GM19238 (cell line): ENCODE measurements at regions not wholly inside any gene's neighbourhood (a gene's known extent, or its start where the extent isn't known, plus 50 kb on each side); places are given as distances from the start of the nearest gene placed in this dataset.
"Not testable (repeated sequence)": the region's sequence is repeated elsewhere in the genome, so short reads cannot be mapped to it uniquely, and the experiment has no call there.

Source experiments
- DNase-seq: peaks from one replicate; pipeline ENCODE4 v3.0.0; 2011; ENCODE audit warnings: low spot score; ENCODE audit not compliant: insufficient read length

DNA sequence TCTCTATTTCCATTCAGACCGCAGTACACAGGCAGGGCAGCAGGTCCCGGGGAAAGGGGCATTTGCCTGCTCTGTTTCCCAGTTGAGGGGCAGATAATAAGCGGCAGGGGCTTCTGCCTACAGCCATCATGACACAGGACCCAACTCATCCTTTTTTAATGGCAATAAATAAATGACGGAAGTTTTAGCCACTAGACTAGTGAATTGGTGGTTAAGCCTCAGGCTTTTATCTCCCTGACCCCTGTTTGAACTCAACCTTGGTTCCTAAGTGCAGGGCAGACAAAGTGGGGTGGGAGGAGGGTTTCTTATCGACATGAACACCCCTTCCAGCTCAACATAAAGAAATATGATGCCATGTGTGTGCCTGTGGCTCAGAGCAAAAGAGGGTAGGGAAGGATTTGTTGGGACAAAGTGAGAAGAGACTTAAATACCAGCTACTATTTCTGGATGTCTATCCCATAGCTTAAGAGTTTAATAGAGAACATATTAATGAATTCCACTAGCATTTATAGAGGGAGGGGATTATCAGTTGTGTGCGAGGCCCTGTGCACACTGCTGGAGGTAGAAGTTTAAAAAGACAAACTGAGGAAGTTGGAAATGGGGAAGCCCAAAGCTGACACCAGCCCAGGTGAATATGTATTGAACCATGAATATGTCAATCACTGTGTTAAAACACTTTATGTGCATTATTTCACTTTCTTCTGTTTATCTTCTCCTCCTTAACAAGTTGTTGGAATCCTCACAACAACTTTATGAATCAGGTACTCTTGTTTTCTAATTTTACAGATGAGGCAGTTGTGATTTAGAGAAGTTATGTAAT lies 939.4 kb downstream of the MCTP2 start:
- DNase-seq = no peak

DNA sequence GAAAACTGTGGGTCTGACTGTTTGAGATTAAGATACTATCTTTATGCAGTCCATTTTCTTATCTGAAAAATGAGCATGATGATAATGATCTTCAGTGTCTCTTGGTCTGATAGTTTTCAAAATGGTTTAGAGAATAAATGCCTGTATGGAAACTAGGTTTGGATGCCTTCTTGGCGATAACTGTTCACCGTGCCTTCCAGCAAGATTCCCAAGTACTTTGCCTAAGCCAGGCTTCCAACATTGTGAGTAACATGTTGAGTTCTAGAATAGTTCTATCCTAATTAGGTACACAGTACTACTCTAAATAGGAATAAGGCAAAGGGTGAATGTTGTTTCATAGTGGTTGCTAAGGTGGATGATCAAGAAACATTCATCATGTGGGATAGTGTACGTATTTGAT lies 940.2 kb downstream of the MCTP2 start:
- no peak for DNase-seq

DNA sequence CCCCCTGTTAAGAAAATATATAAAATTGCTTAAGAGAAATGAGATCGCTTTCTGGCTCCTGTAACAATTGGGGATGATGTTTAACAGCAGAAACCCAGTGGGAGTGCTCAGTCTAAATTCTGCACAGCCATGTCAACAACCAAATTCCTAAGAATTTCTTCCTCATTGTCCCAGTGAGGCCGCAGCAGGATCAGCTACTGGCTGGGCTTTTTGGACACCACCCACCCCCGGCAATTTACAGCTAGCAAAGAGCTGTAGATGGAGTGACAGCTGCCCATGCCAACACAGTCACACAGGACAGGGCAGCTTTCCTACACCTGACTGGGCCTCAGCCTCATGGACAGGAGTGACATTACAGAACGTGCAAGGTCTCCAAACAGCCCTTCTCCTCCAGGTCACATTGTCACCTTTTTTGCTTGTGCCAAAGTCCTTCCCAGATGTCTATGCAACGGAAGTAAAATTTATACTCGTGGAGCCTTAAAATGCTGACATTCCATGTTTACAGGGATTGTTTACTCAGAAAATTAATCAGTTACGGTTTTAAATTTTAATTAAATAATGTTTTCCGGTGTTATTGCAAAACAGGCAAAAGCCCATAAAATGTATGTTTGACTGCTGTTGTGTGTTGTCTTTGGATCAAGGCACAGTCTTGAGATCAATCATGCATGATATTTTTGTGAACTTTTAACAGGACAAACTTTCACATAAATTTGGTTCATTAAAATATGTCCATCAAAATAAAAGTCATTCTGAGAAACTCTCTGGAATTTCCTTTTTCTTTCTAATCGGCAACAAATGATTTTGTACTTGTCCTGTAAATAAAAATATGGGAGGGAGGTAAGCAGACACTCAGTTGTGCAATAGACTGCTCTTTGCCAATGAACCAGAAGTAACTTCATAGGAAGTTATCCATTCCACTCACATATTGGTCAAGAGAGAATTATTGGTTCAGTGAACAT lies 943.2 kb downstream of the MCTP2 start:
- no peak for DNase-seq

DNA sequence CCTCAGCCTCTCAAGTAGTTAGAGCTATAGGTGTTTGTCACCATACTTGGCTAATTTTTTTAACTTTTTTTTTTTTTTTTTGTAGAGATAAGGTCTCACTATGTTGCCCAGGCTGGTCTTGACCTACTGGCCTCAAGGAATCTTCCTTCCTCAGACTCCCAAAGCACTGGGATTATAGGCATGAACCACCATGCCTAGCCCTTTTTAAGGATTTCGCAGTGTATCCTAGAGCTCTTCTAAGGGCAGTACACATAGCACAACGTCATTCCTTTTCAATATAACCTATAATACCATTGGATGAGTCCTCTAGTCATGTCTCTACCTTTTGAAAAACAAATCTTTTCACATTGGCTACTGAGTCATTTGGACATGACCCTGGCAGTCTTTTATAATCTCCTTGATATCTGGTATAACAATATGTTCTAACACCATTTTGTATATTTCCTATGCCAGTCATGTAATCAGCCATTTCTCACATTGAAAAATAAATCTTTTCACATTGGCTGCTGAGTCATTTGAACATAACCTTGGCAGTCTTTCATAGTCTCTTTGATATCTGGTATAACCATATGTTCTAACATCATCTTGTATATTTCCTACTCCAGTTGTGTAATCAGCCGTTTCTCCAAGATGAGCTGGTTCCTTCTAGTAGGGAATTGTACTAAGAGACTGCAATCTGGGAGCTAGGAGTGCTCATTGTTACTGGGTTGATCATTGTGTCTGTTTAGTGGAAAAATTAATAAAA lies 944.7 kb downstream of the MCTP2 start:
- no peak for DNase-seq

DNA sequence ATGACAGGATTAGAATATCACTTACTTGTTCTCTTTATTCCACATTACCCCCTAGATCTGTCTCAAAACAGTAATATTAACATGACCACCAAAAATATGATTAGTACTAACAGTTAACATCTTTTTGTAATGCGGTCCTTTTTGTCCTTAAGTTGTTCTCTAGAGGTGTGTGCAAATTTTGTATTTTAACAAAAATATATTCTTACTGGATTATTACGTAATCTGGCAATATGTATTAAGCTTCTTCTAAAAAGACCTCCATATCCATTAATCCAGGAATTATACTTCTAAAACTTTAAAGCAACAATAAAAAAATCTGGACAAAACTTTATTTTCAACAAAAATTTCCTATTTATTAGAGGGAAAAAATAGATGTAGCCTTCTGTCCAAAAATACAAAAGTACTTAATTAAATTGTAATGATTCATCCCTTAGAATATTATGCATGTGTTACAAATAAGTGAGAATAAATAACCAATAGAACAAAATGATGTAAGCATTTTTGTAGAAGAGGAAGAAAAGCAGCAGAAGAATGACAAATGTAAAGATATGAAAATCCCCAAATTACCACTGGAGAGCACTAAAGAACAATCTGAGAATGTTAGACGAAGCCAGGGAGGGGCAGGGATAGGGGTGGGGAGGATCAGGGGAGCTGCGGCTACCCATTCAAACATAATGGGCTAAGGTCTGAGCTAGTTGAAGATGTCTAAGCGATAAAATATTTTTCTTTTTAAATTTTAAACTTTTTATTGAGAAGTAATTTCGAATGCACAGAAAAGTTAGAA lies 945.6 kb downstream of the MCTP2 start:
- no peak for DNase-seq

DNA sequence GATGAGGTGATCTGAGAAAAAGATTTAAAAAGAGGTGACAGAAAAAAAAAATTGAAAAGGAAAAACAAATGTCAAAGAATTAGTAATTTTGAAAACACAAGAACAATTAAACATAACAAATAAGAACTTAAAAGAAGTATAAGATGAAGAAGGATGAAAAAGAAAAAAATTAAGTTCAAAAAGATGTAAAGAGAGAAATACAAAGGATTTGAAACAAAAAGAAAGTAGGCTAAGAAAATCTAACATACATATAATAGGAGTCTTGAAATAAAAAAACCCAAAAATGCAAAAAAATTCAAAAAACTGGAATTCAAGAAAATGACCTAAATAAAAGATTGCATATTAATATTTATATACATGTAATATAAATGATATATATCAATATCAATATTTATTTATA lies 949.2 kb downstream of the MCTP2 start:
- no peak for DNase-seq

DNA sequence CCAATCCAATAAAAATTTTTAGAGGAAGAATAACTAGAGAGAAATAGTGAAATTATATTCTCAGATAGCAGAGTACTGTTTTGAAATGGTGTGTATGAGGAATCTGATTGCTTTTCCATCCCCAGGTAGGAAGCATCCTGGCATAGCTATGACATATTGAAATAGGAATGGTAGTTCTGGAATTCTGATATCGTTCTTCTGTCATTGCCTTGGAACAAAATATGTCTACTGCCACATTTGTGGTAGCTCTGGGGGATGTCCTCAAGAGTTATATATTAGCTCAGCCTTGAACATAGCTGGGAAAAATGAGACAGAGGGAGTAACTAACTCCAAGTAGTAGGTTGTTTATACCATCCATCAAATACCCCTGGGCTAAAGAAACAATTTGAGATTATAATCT lies 950.7 kb downstream of the MCTP2 start:
- DNase-seq = no peak

DNA sequence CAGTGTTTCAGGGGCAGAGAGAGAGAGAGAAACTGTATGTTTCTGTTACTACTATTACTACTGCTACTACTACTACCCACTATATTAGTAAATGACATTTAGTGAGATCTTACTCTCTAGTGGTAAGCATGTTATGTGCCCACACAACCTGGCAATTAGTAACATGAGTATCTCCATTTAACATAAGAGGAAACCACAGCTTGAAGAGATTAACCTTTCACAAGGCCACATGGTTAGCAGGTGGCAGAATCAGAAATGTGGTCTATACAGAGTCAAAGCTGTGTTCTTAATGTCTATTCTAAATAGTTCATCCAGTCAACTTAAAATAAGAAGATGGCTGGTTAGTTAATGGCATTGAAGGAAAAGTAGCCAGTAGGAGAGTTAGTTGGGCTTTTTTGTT lies 961.6 kb downstream of the MCTP2 start:
- no peak for DNase-seq

DNA sequence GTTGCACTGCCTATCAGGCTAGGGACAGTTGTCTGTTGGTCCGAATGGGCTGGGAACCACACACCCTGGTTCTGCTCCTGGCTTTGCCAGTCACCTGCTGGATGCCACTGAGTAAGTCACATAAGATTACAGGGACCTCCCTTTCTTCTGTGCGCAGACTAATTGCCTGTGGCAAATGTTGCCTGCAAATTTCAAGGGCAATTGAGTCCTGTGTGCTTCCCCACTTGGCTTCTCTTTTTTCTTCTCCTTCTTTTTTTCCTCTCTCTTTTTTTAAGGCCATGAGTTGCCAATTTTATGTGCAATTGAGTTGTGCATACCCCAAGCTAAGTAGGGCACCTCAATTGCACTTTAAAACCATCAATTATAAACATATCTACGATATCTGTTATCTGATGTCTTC lies 963.4 kb downstream of the MCTP2 start:
- DNase-seq = no peak

DNA sequence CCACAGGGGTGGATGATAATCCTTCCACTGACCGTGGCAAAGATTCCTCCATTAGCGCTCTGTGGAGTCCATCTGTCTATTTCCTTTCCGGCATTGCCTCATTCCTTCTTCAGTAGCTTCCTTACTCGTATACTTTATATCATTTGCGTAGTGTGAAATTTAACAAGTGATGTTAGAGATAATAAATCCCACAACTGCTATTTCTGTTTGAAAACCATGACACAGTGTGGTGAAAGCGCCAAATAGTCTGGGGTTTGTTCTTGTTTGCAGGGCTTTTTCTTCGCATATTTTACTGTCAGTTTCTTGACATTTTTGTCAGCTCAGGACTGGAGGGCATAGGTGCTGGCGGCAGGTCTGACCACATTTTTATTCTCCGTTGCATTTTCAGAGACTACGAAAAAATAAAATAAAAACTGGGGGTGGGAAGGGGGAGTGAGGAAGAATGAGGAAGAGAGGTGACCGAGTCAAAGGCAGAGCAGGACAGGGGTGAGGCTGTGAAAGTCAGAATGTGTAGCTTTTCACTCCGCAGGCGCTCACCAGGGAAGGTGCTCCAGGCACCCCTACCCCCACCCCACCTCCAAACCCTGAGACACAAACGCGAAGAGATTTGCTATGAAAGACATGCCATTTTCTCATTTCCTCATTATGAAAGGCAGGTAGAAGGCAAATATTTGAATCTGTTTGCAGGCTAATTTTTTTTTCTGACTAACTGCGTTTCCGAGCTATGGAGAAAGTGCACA lies 965.0 kb downstream of the MCTP2 start:
- no peak for DNase-seq

DNA sequence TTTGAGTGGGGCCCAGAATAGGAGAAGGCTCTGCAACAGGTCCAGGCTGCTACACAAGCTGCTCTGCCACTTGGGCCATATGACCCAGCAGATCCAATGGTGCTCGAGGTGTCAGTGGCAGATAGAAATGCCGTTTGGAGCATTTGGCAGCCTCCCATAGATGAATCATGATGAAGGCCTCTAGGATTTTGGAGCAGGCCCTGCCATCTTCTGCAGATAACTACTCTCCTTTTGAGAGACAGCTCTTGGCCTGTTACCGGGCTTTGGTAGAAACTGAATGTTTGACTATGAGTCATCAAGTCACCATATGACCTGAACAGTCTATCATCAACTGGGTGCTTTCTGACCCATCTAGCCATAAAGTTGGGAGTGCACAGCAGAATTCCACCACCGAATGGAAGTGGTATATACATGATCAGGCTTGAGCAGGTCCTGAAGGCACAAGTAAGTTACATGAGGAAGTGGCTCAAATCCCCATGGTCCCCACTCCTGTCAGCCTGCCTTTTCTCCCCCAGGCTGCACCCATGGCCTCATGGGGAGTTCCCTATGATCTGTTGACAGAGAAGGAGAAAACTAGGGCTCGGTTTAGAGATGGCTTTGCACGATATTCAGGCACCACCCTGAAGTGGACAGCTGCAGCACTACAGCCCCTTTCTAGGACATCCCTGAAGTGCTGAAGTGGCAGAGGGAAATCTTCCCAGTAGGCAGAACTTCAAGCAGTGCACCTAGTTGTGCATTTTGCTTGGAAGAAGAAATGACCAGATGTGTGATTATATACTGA lies 971.4 kb downstream of the MCTP2 start:
- DNase-seq = no peak

DNA sequence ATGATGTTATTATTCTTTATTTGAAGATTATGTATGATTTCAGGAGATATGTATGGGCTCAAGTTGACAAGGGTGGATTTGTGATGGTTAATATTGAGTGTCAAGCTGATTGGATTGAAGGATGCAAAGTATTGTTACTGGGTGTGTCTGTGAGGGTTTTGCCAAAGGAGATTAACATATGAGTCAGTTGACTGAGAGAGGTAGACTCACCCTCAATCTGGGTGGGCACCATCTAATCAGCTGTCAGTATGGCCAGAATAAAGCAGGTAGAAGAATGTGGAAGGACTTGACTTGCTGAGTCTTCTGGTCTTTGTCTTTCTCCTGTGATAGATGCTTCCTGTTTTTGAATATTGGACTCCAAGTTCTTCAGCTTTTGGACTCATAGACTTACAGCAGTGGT lies 973.7 kb downstream of the MCTP2 start:
- DNase-seq = no peak

DNA sequence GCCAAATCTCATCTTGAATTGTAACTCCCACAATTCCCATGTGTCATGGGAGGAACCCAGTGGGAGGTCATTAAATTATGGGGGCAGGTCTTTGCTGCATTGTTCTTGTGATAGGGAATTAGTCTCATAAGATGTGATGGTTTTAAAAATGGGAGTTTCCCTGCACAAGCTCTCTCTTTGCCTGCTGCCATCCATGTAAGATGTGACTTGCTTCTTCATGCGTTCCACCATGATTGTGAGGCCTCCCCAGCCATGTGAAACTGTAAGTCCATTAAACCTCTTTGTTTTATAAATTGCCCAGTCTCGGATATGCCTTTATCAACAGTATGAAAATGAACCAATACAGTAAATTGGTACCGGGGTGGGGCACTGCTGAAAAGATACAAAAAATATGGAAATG lies 974.5 kb downstream of the MCTP2 start:
- not testable (repeated sequence) for DNase-seq

DNA sequence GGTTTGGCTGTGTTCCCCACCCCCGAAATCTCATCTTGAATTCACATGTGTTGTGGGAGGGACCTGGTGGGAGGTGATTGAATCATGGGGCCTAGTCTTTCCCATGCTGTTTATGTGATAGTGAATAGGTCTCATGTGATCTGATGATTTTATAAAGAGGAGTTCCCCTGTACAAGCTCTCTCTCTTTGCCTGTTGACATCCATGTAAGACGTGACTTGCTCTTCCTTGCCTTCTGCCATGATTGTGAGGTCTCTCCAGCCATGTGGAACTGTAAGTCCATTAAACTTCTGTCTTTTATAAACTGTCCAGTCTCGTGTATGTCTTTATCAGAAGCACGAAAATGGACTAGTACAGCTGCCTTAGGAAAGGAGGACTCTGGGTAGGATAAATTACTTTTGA lies 976.7 kb downstream of the MCTP2 start:
- DNase-seq = no peak

DNA sequence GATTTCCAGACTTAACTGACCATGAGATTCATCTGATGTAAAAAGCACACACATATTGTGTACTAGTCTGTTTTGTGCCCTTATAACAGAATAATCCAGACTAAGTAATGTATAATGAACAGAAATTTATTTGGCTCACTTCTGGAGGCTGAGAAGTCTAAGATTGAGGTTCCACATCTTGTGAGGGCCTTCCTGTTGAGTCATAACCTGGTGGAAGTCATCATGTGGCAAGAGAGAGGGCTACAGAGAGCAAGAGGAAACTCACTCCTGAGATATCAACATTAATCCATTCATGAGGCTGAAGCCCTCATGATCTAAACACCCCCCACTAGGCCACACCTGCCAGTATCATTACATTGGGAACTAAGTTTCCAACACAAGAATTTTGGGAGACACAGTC lies 977.6 kb downstream of the MCTP2 start:
- no peak for DNase-seq

DNA sequence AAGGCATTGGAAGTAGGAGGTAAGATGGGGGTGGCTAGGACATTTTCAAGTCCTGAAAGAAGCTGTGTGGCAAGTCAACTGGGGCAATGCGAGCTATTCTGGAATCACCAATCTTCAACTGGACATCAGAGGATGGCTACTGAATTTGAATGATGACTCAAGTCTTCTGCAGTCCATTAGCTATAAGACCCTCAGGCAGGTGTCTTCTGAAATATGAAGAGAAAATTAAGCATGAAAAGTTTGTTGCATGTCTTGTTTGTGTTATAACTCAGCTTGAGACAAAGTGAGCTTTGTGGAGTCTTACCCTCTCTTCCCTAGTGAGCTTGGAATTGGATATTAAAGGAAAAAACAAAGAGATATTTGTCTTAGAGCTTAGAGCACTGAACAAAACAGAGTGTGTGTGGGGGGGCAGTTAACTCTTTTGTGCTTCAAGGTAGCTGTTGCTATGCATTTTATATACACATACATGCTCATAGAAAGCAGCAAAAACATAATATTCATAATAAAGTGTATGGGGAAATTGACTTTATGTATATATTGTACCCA lies 979.1 kb downstream of the MCTP2 start:
- DNase-seq = no peak

DNA sequence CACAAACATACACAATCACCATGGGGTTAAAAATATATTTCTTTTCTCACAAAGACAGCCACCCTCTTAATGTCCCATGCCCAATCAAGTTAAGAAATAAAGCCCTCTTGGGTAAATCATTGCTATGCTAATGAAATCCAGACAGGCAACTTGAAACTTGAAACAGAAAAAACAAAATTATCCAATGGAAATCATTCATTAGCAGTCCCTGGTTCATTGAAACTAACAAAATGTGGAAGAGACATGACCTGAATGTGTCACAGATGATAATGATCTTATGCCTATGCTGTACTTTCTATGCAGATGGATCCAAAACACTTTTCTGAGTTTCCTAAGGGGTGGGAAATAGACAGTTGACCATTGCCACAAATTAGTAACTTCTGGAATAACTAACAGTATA lies 983.7 kb downstream of the MCTP2 start:
- DNase-seq = no peak

DNA sequence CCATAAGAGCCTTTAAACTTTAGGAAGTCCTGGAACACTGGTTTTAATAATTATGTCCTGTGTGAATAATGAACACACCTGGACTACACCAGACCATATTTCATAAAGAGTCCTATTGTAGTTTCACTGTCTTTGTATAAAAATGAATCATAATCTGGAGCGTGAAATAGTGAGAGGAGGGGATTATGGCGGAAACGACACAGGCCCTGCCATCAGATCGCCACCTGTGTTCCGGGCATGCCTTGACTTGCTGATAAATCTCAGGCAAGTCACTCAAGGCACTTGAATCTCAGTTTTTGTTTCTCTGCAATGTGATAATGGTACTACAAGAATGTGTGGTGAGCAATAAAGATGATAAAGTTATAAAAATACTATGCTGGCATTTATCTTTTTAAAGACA lies 995.5 kb downstream of the MCTP2 start:
- no peak for DNase-seq

DNA sequence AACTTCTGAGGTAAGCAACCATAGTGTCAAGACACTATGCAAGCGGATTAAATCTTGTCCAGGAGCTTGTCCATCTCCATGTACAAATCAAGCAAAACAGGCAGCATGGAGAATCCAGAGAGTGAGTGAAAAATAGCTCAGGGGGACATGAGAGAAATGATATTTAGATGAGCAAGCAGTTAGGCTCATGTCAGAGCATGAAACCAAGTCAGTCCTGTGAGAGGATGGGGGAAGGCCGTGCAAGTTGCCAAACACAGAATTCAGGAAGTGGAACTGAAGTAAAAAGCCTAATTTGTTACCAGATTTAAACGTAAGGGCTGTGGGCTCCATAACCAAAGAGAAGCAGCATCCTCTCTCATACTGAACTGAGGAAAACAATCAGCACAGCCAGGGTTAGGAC lies 995.9 kb downstream of the MCTP2 start:
- no peak for DNase-seq
